SK-N-MC (cell line): ENCODE measurements at regions not wholly inside any gene's neighbourhood (a gene's known extent, or its start where the extent isn't known, plus 50 kb on each side); places are given as distances from the start of the nearest gene placed in this dataset.

ENCODE experiments used
- EZH2 ChIP-seq: fragments of 200-600 bp; sonication (generic); IDR thresholded peaks from one replicate; pipeline ENCODE4 v1.6.1; 2017; ENCODE audit warnings: antibody characterized with exemption
- FOXP2 ChIP-seq: optimal IDR thresholded peaks from 2 replicates; pipeline ENCODE3; 2011; ENCODE audit warnings: mild to moderate bottlenecking, moderate library complexity; ENCODE audit not compliant: insufficient read depth; ENCODE audit errors: extremely low read length, control extremely low read depth
- POLR2AphosphoS5 ChIP-seq: IDR thresholded peaks from 2 replicates; pipeline ENCODE4 v1.6.1; 2012; ENCODE audit warnings: mild to moderate bottlenecking, low read depth, low read length, borderline replicate concordance

GRCh38 chr7:42340436-42340835 lies 103.4 kb upstream of the GLI3 start:
- TF ChIP-seq EZH2 = no peak
- TF ChIP-seq POLR2AphosphoS5 = no peak
- TF ChIP-seq FOXP2 = no peak
